Gastroesophageal sphincter (tissue), 3 donors: ENCODE measurements at regions not wholly inside any gene's neighbourhood (a gene's known extent, or its start where the extent isn't known, plus 50 kb on each side); places are given as distances from the start of the nearest gene placed in this dataset.

Experiments used
- CTCF ChIP-seq, 4 experiments: fragments of 200-600 bp in 2 of 4; fragments of 450-650 bp in 2 of 4; sonication (generic) in 1 of 4; IDR thresholded peaks; one replicate each; pipeline ENCODE4 v1.5.1; 2017 to 2019; ENCODE audit warnings: antibody characterized with exemption in 4 of 4, mild to moderate bottlenecking in 2 of 4, moderate library complexity in 2 of 4
- EP300 ChIP-seq: sonication (generic); formaldehyde crosslinking; IDR thresholded peaks from one replicate; pipeline ENCODE4 v1.6.1; 2017; ENCODE audit warnings: antibody characterized with exemption, mild to moderate bottlenecking
- POLR2A ChIP-seq, 2 donors: fragments of 450-650 bp; IDR thresholded peaks; one replicate each; pipeline ENCODE4 v1.6.1; 2017; ENCODE audit warnings: antibody characterized with exemption in 2 of 2, mild to moderate bottlenecking in 2 of 2, moderate library complexity in 1 of 2
- POLR2AphosphoS5 ChIP-seq: sonication (generic); formaldehyde crosslinking; IDR thresholded peaks from one replicate; pipeline ENCODE4 v1.6.1; 2017; ENCODE audit warnings: antibody characterized with exemption

- TF ChIP-seq POLR2A (IDR thresholded peaks at IDR 0.05) (no peak), CTCF (IDR thresholded peaks at IDR 0.05) (no peak), POLR2AphosphoS5 (no peak), EP300 (no peak)
Observed at GRCh38 chr2:21552981-21553380, 429.2 kb downstream of the TDRD15 start.
